Astrocyte (in vitro differentiated cells and primary cell): ENCODE measurements at regions not wholly inside any gene's neighbourhood (a gene's known extent, or its start where the extent isn't known, plus 50 kb on each side); places are given as distances from the start of the nearest gene placed in this dataset.

Experiments
- EZH2 ChIP-seq: IDR thresholded peaks from 2 replicates; pipeline ENCODE4 v1.6.1; 2012; ENCODE audit warnings: mild to moderate bottlenecking, low read length, inconsistent platforms; ENCODE audit not compliant: insufficient read depth
- TF ChIP-seq, protein P1 (sequence below): IDR thresholded peaks from 2 replicates; pipeline ENCODE4 v1.5.1; 2011; ENCODE audit warnings: low read depth, mild to moderate bottlenecking, inconsistent platforms, low read length, moderate library complexity; ENCODE audit not compliant: insufficient read depth

DNA sequence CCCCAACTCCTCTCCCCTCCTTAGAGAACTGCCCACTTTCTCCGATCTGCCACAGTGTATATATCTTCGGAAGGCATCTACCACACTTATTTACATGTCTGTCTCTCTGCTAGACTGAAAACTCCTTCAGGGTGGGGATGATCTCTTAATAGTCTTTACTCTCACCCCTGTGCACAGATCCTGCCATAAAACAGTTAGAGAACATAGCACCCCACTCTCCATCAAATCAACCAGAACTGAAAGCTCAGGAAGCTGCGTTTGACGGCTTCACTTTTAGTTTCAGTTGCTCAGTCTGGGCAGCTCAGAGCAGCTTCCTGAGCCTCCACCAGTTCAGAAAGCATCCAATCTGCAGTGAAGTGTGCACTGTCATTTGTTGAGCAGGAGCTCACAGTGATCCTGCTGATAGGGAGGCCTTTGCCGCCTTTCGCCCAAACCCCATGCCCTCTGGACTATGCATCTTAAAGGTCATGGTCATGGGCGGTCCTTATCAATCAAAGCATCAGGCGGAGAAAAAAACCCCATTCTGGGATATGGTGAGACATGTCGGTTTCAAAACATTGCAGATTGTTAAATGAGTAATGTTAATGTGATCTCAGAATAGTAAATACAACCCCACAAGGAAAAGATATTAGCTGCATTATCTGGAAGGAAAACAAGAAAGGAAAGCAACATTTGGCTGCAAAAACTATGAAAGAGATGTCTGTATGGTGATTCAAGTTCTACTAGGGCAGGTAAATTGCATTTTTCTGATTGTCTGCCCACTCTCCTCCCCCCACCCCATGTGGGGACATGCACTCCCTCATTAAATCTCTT is 167.1 kb upstream of the ADO start:
- TF ChIP-seq, protein P1, sequence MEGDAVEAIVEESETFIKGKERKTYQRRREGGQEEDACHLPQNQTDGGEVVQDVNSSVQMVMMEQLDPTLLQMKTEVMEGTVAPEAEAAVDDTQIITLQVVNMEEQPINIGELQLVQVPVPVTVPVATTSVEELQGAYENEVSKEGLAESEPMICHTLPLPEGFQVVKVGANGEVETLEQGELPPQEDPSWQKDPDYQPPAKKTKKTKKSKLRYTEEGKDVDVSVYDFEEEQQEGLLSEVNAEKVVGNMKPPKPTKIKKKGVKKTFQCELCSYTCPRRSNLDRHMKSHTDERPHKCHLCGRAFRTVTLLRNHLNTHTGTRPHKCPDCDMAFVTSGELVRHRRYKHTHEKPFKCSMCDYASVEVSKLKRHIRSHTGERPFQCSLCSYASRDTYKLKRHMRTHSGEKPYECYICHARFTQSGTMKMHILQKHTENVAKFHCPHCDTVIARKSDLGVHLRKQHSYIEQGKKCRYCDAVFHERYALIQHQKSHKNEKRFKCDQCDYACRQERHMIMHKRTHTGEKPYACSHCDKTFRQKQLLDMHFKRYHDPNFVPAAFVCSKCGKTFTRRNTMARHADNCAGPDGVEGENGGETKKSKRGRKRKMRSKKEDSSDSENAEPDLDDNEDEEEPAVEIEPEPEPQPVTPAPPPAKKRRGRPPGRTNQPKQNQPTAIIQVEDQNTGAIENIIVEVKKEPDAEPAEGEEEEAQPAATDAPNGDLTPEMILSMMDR, result no peak
- no peak for TF ChIP-seq EZH2
